GM12878 (cell line): ENCODE measurements at regions not wholly inside any gene's neighbourhood (a gene's known extent, or its start where the extent isn't known, plus 50 kb on each side); places are given as distances from the start of the nearest gene placed in this dataset.

ENCODE experiments used
- ATAC-seq: fragments of 200-7000 bp; cut with Tn5 transposase; 3 replicates; pipeline ENCODE4 v1.9.1; 2020; ENCODE audit warnings: mild to moderate bottlenecking, moderate library complexity
- BruUV-seq: library from RNA; stranded (reverse); fragments of 400-500 nt; replicated peaks from 2 replicates; lab custom pipeline; 2021; lab: Mats Ljungman, UMichigan
- CTCF ChIA-PET: fragments of 300-600 bp; sonication (Branson Sonifier 250); formaldehyde crosslinking; extraction: SDS; loops from one replicate; lab custom pipeline; 2021; ENCODE audit warnings: inconsistent platforms; lab: Yijun Ruan, JAX
- POLR2A ChIA-PET: fragments of 350-600 bp; formaldehyde crosslinking; extraction: SDS; loops from one replicate; lab custom pipeline; 2021; ENCODE audit warnings: inconsistent platforms; lab: Charles Lee
- RAD21 ChIA-PET: fragments of 300-600 bp; sonication (Branson Sonifier 250); formaldehyde crosslinking; loops from one replicate; lab custom pipeline; 2023; ENCODE audit warnings: antibody characterized with exemption; ENCODE audit not compliant: unreplicated experiment; lab: Charles Lee
- SMC1A ChIA-PET: fragments of 300-600 bp; sonication (Branson Sonifier 250); formaldehyde crosslinking; loops from one replicate; lab custom pipeline; 2023; ENCODE audit not compliant: unreplicated experiment, uncharacterized antibody; lab: Charles Lee
- DNase-seq: peaks from one replicate; pipeline ENCODE4 v3.0.0-alpha.2; 2011; ENCODE audit warnings: low read depth, low spot score
- FAIRE-seq: peaks from 3 replicates; lab custom pipeline; 2011; peaks lifted over from hg19 to GRCh38; lab: Jason Lieb, UNC
- H2AFZ ChIP-seq: 2 replicates; pipeline ENCODE4 v1.6.0; 2011; ENCODE audit warnings: low read depth, low read length, control low read depth; ENCODE audit not compliant: control insufficient read depth
- H3K27ac ChIP-seq: 2 replicates; pipeline ENCODE4 v1.5.1; 2011; ENCODE audit warnings: control low read depth; ENCODE audit not compliant: control insufficient read depth, insufficient read depth
- H3K27me3 ChIP-seq, 2 experiments: replicated peaks in 1 of 2; 2 replicates each; pipeline versions ENCODE4 v1.6.0 to v1.6.1; 2011; ENCODE audit warnings: low read length in 1 of 2; ENCODE audit not compliant: control insufficient read depth in 2 of 2, insufficient read depth in 2 of 2
- H3K36me3 ChIP-seq, 2 experiments: 2 replicates each; pipeline ENCODE4 v1.5.1; 2011; ENCODE audit warnings: low read length in 1 of 2; ENCODE audit not compliant: control insufficient read depth in 2 of 2, insufficient read depth in 2 of 2
- H3K4me1 ChIP-seq: 2 replicates; pipeline ENCODE4 v1.6.1; 2011; ENCODE audit warnings: mild to moderate bottlenecking, low read length, moderate library complexity, mixed read lengths; ENCODE audit not compliant: control insufficient read depth, insufficient read depth
- H3K4me2 ChIP-seq: 2 replicates; pipeline ENCODE4 v1.6.0; 2011; ENCODE audit warnings: control low read depth; ENCODE audit not compliant: control insufficient read depth, insufficient read depth
- H3K4me3 ChIP-seq: fragments of 200-600 bp; sonication (generic); 2 replicates; pipeline ENCODE4 v1.5.1; 2016
- H3K79me2 ChIP-seq: 2 replicates; pipeline ENCODE4 v1.6.0; 2011; ENCODE audit warnings: low read length; ENCODE audit not compliant: control insufficient read depth, insufficient read depth
- H3K9ac ChIP-seq: 2 replicates; pipeline ENCODE4 v1.8.0; 2011; ENCODE audit warnings: low read length, control low read depth, mixed read lengths; ENCODE audit not compliant: control insufficient read depth, insufficient read depth
- H3K9me3 ChIP-seq: replicated peaks from 3 replicates; pipeline ENCODE4 v1.5.1; 2011; ENCODE audit warnings: mild to moderate bottlenecking, low read length; ENCODE audit not compliant: control insufficient read depth, insufficient read depth
- H4K20me1 ChIP-seq: 2 replicates; pipeline ENCODE4 v1.6.0; 2011; ENCODE audit not compliant: control insufficient read depth, insufficient read depth
- CUX1 ChIP-seq: IDR thresholded peaks from 2 replicates; pipeline ENCODE4 v1.6.1; 2012; ENCODE audit warnings: improper control_type of control experiment, low read depth, low read length; ENCODE audit not compliant: insufficient replicate concordance
- KDM1A ChIP-seq: fragments of 200-600 bp; sonication (generic); IDR thresholded peaks from 2 replicates; pipeline ENCODE4 v1.6.1; 2016; ENCODE audit warnings: borderline replicate concordance
- NR2C2 ChIP-seq: IDR thresholded peaks from 2 replicates; pipeline ENCODE4 v1.6.1; 2011; ENCODE audit warnings: borderline replicate concordance, low read depth; ENCODE audit not compliant: control insufficient read depth, insufficient read length
- PRDM15 ChIP-seq: fragments of 450-650 bp; formaldehyde crosslinking; IDR thresholded peaks from 2 replicates; pipeline ENCODE4 v1.4.0; 2020; ENCODE audit warnings: mild to moderate bottlenecking, moderate library complexity
- RFX5 ChIP-seq: IDR thresholded peaks from 2 replicates; pipeline ENCODE4 v1.6.1; 2011; ENCODE audit warnings: low read depth, low read length, improper control_type of control experiment
- SREBF2 ChIP-seq: IDR thresholded peaks from 2 replicates; pipeline ENCODE4 v1.6.1; 2012; ENCODE audit warnings: mild to moderate bottlenecking, low read length
- SRF ChIP-seq, 2 experiments: IDR thresholded peaks; 2 replicates each; pipeline ENCODE4 v1.6.1; 2011; ENCODE audit warnings: low read depth in 2 of 2, low read length in 2 of 2, mild to moderate bottlenecking in 1 of 2, moderate library complexity in 1 of 2
- ZNF384 ChIP-seq: IDR thresholded peaks from 2 replicates; pipeline ENCODE4 v1.6.1; 2012; ENCODE audit warnings: low read depth, mild to moderate bottlenecking, low read length, improper control_type of control experiment, borderline replicate concordance
- ZNF622 ChIP-seq: fragments of 450-650 bp; IDR thresholded peaks from 2 replicates; pipeline ENCODE4 v1.6.1; 2017; ENCODE audit warnings: mild to moderate bottlenecking, inconsistent platforms
- WGBS: methylation state at CpG from one replicate; pipeline ENCODE4 v1.1.6; 2016; ENCODE audit warnings: low lambda C conversion rate; ENCODE audit not compliant: insufficient replicate concordance, insufficient coverage; ENCODE audit errors: missing lambda C conversion rate; 5-methylcytosine and 5-hydroxymethylcytosine counted together
- in situ Hi-C: fragments of 300-500 bp; cut with MboI; formaldehyde crosslinking; loops from 9 replicates; pipeline ENCODE4 v1.14.3; 2018; ENCODE audit warnings: mixed read lengths
- intact Hi-C: fragments of 100-400 bp; cut with micrococcal nuclease; formaldehyde crosslinking; loops from one replicate; pipeline ENCODE4 v1.14.2; 2022; ENCODE audit not compliant: unreplicated experiment

- FAIRE-seq (no peak), DNase-seq (no peak)
Observed at GRCh38 chr20:63087236-63087871, 80.6 kb upstream of the BHLHE23 start.

GRCh38 chr20:63086421-63087235, 79.9 kb upstream of the BHLHE23 start:
- WGBS: 44% methylated on average over 36 of the region's 36 CpGs
- Histone ChIP-seq H3K4me1 (no peaks in the 10 kb centered on the region), H3K36me3 (no peaks in the 10 kb centered on the region), H4K20me1 (no peaks in the 10 kb centered on the region), H3K9me3 (no peaks in the 10 kb centered on the region), H2AFZ (no peak overlapping the region), H3K4me3 (no peak overlapping the region), H3K27me3 (no peaks in the 10 kb centered on the region; a peak in 2 of 4 replicates), H3K9ac (no peak overlapping the region), H3K4me2 (no peak overlapping the region), H3K27ac (no peak overlapping the region), H3K79me2 (no peaks in the 10 kb centered on the region)
- FAIRE-seq: no peak
- intact Hi-C loops (no loop called here), in situ Hi-C loops (no loop called here)
- ChIA-PET CTCF (no interaction called here), SMC1A (no interaction called here), RAD21 (no interaction called here), POLR2A (no interaction called here)
- no peak for ATAC-seq
- DNase-seq: no peak
- no TSS peak for BruUV-seq
- no peak for TF ChIP-seq ZNF622
- TF ChIP-seq SREBF2: no peak
- no peak for TF ChIP-seq PRDM15 (CRISPR knock-in tag)
- no peak for TF ChIP-seq CUX1

More at GRCh38 chr20:63087236-63087871, 80.6 kb upstream of the BHLHE23 start:
- WGBS: 66% methylated on average over 29 of the region's 29 CpGs
- Histone ChIP-seq H3K9ac (no peak overlapping the region), H3K79me2 (no peaks in the 10 kb centered on the region), H3K4me2 (no peak overlapping the region), H3K4me3 (no peak overlapping the region), H3K27ac (no peak overlapping the region), H3K4me1 (no peaks in the 10 kb centered on the region), H3K9me3 (no peaks in the 10 kb centered on the region), H4K20me1 (no peaks in the 10 kb centered on the region), H3K27me3 (no peaks in the 10 kb centered on the region; a peak in 2 of 4 replicates), H3K36me3 (no peaks in the 10 kb centered on the region), H2AFZ (no peak overlapping the region)
- ChIA-PET SMC1A (no interaction called here), POLR2A (no interaction called here), CTCF (no interaction called here), RAD21 (no interaction called here)
- BruUV-seq: no TSS peak
- TF ChIP-seq ZNF384 (no peak), RFX5 (no peak), KDM1A (no peak), NR2C2 (no peak), SRF (IDR thresholded peaks at IDR 0.05; ENCODE audit: low read depth in 2 of 2, low read length in 2 of 2) (no peak)
- ATAC-seq: no peak; the same call in 2 of the 3 replicates
- intact Hi-C loops (no loop called here), in situ Hi-C loops (no loop called here)
